ENCODE measurements at regions not wholly inside any gene's neighbourhood (a gene's known extent, or its start where the extent isn't known, plus 50 kb on each side); places are given as distances from the start of the nearest gene placed in this dataset.
"Not testable (repeated sequence)": the region's sequence is repeated elsewhere in the genome, so short reads cannot be mapped to it uniquely, and the experiment has no call there.

DNA sequence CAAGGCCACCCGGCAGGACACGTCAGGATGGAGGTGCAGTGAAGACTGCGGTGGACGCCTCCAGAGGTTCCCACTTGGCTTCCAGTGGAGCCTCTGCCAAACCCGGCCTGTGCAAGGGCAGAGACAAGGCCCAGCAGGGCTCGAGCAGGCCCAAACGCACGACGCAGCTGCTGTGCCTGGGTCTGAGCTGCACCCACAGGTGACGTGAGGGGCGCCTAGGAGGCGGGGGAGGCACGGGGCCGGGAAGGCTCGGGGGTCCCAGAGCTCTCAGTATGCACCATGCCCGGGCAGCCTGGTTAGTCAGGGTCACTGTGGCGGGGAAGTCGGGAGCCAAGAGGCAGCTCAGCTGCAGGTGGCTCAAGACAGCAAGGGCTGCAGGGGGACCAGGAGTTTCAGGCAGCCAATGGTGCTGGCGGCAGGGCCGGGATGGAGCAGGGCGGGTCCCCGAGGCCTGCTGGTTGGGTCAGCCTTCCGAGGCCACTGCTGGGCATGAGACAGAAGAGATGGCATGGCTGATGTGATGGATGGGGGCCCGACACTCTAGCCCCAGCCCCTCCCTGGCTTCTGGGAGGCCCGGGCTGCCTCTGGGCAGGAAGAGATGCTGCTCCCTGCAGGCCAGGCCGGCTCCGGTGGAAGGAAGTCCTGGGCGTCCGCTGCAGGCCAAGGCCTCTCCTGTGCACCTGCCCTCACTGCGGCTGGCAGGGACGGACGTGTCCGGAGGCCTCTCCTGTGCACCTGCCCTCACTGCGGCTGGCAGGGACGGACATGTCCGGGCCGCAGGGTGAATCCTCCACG, 72.2 kb upstream of the CFAP46 start:
- Histone ChIP-seq H3K27me3 (ENCODE audit: control insufficient read depth, insufficient read depth, low read length) (no peaks in the 10 kb centered on the region), H3K4me1 (ENCODE audit: control insufficient read depth, insufficient read depth, low read length) (peaks cover 8% of the 10 kb centered on the region), H3K4me3 (ENCODE audit: low read depth, low read length) (no peak overlapping the region), H3K27ac (ENCODE audit: low read depth, low read length) (no peak overlapping the region), H3K36me3 (ENCODE audit: control insufficient read depth, insufficient read depth, low read length) (no peaks in the 10 kb centered on the region), H3K9me3 (ENCODE audit: control insufficient read depth, insufficient read depth, low read length) (no peaks in the 10 kb centered on the region)
- DNase-seq (ENCODE audit: low read depth in 4 of 6, low spot score in 6 of 6) = no peak
- WGBS (ENCODE audit: insufficient coverage) = 85% methylated on average over 37 of the region's 38 CpGs

DNA sequence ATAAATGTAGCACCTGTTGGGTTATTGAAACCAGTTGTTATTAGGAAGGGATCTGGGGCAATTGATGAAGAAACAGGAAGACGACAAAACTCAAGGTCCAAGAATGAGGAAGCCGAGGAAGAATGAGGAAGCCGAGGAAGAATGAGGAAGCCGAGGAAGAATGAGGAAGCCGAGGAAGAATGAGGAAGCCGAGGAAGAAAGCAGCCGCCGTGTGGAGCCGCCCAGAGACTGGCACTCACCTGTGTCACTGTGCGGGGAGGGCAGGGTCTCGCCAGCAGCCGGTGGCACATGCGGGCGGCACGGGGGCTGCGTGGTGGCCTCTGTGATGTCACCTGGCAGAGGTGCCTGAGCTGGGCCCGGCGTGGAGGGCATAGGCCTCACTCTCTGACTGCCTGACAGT, 71.1 kb upstream of the CFAP46 start:
- WGBS (ENCODE audit: insufficient coverage) = 86% methylated on average over 18 of the region's 18 CpGs
- Histone ChIP-seq H3K4me1 (ENCODE audit: control insufficient read depth, insufficient read depth, low read length) (peaks cover 10% of the 10 kb centered on the region), H3K36me3 (ENCODE audit: control insufficient read depth, insufficient read depth, low read length) (no peaks in the 10 kb centered on the region), H3K27me3 (ENCODE audit: control insufficient read depth, insufficient read depth, low read length) (no peaks in the 10 kb centered on the region), H3K9me3 (ENCODE audit: control insufficient read depth, insufficient read depth, low read length) (no peaks in the 10 kb centered on the region), H3K4me3 (ENCODE audit: low read depth, low read length) (no peak overlapping the region), H3K27ac (ENCODE audit: low read depth, low read length) (no peak overlapping the region)
- no peak for DNase-seq (ENCODE audit: low read depth in 4 of 6, low spot score in 6 of 6)

DNA sequence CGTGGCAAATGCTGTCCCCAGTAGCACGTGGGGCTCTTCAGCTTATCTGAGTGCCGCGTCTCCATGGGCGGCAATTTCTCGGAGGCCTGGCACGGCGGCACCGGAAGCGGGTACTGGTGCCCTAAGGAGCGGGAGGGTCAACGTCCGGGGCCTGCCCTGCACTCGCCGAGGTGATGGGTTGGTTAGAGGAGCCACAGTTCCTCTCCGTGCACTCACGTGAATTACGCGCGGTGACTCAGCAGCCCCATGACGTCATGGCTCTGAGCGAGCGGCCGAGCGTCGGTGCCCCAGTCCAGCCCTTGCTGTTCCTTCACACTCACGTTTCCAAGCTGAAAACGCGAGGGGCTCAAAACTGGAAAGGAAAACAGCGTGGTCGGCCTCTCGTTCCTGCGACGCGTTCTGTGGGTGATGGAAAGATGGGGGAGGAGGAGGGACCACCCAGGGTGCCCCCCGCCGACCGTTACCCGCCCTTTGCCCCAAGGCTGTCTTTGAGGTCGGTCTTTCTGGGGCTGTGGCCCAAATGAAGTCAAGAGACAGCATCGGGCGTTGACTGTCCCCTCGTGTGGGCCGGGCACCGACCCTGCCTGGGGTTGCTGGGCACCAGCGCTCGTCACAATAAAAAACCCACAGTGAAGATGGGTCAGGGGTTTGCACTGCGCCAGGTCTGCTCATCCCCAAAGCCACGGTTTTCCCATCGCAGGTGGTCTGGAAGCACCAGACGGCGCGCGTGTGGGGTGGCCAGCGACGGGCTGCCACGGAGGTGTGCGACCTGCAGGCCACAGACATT, 70.4 kb upstream of the CFAP46 start:
- Histone ChIP-seq H3K9me3 (ENCODE audit: control insufficient read depth, insufficient read depth, low read length) (no peaks in the 10 kb centered on the region), H3K4me1 (ENCODE audit: control insufficient read depth, insufficient read depth, low read length) (peaks cover 10% of the 10 kb centered on the region), H3K36me3 (ENCODE audit: control insufficient read depth, insufficient read depth, low read length) (no peaks in the 10 kb centered on the region), H3K4me3 (ENCODE audit: low read depth, low read length) (no peak overlapping the region), H3K27me3 (ENCODE audit: control insufficient read depth, insufficient read depth, low read length) (no peaks in the 10 kb centered on the region), H3K27ac (ENCODE audit: low read depth, low read length) (no peak overlapping the region)
- WGBS (ENCODE audit: insufficient coverage) = 92% methylated on average over 58 of the region's 58 CpGs
- no peak for DNase-seq (ENCODE audit: low read depth in 4 of 6, low spot score in 6 of 6)

DNA sequence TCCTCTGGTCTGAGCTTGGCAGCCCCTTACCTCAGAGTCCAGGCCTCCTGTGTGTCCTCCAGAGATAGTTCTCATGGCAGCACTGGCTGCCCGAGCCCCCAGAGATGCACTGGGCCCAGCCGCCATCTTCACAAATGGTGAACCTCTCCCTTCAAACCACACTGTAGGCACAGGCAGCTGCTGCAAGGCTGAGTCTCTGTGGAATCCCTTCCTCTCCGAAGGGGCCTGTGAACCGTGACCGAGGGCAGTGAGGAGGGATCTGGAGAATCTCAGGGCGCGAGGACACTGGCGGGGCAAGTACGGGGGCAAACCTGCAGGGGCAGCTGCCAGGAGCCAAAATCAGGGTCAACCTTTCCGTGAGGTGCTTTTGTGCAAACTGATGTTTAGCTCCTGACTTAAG, 69.5 kb upstream of the CFAP46 start:
- DNase-seq (ENCODE audit: low read depth in 4 of 6, low spot score in 6 of 6) = no peak
- no peaks in the 10 kb centered on the region for H3K9me3 ChIP-seq (ENCODE audit: control insufficient read depth, insufficient read depth, low read length)
- peaks cover 10% of the 10 kb centered on the region for H3K4me1 ChIP-seq (ENCODE audit: control insufficient read depth, insufficient read depth, low read length)
- H3K4me3 ChIP-seq (ENCODE audit: low read depth, low read length) = no peak overlapping the region
- peaks cover 3% of the 10 kb centered on the region for H3K36me3 ChIP-seq (ENCODE audit: control insufficient read depth, insufficient read depth, low read length)
- no peaks in the 10 kb centered on the region for H3K27me3 ChIP-seq (ENCODE audit: control insufficient read depth, insufficient read depth, low read length)
- 87% methylated on average over 10 of the region's 10 CpGs for WGBS (ENCODE audit: insufficient coverage)
- no peak overlapping the region for H3K27ac ChIP-seq (ENCODE audit: low read depth, low read length)

DNA sequence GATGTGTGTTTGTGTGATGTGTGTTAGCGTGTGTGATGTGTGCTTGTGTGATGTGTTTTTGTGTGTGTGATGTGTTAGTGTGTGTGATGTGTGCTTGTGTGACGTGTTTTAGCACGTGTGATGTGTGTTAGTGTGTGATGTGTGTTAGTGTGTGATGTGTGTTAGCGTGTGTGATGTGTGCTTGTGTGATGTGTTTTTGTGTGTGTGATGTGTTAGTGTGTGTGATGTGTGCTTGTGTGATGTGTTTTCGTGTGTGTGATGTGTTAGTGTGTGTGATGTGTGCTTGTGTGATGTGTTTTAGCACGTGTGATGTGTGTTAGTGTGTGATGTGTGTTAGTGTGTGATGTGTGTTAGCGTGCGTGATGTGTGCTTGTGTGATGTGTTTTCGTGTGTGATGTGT, 69.0 kb upstream of the CFAP46 start:
- 91% methylated on average over 6 of the region's 9 CpGs for WGBS (ENCODE audit: insufficient coverage)
- not testable (repeated sequence) for DNase-seq (ENCODE audit: low read depth in 4 of 6, low spot score in 6 of 6)

DNA sequence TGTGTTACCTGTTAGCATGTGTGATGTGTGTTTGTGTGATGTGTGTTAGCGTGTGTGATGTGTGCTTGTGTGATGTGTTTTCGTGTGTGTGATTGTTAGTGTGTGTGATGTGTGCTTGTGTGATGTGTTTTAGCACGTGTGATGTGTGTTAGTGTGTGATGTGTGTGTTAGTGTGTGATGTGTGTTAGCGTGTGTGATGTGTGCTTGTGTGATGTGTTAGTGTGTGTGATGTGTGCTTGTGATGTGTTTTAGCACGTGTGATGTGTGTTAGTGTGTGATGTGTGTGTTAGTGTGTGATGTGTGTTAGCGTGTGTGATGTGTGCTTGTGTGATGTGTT, 68.4 kb upstream of the CFAP46 start:
- H3K4me1 ChIP-seq (ENCODE audit: control insufficient read depth, insufficient read depth, low read length); H3K9me3 ChIP-seq (ENCODE audit: control insufficient read depth, insufficient read depth, low read length); H3K36me3 ChIP-seq (ENCODE audit: control insufficient read depth, insufficient read depth, low read length); DNase-seq (ENCODE audit: low read depth in 4 of 6, low spot score in 6 of 6); H3K27ac ChIP-seq (ENCODE audit: low read depth, low read length); H3K4me3 ChIP-seq (ENCODE audit: low read depth, low read length); H3K27me3 ChIP-seq (ENCODE audit: control insufficient read depth, insufficient read depth, low read length): not testable (repeated sequence)
- WGBS (ENCODE audit: insufficient coverage) = 90% methylated on average over 4 of the region's 6 CpGs

More for the DNA sequence above, 69.0 kb upstream of the CFAP46 start:
- not testable (repeated sequence) for H3K27ac ChIP-seq (ENCODE audit: low read depth, low read length); H3K4me3 ChIP-seq (ENCODE audit: low read depth, low read length); H3K27me3 ChIP-seq (ENCODE audit: control insufficient read depth, insufficient read depth, low read length); H3K36me3 ChIP-seq (ENCODE audit: control insufficient read depth, insufficient read depth, low read length); H3K9me3 ChIP-seq (ENCODE audit: control insufficient read depth, insufficient read depth, low read length)
- peaks cover 10% of the 10 kb centered on the region for H3K4me1 ChIP-seq (ENCODE audit: control insufficient read depth, insufficient read depth, low read length)

DNA sequence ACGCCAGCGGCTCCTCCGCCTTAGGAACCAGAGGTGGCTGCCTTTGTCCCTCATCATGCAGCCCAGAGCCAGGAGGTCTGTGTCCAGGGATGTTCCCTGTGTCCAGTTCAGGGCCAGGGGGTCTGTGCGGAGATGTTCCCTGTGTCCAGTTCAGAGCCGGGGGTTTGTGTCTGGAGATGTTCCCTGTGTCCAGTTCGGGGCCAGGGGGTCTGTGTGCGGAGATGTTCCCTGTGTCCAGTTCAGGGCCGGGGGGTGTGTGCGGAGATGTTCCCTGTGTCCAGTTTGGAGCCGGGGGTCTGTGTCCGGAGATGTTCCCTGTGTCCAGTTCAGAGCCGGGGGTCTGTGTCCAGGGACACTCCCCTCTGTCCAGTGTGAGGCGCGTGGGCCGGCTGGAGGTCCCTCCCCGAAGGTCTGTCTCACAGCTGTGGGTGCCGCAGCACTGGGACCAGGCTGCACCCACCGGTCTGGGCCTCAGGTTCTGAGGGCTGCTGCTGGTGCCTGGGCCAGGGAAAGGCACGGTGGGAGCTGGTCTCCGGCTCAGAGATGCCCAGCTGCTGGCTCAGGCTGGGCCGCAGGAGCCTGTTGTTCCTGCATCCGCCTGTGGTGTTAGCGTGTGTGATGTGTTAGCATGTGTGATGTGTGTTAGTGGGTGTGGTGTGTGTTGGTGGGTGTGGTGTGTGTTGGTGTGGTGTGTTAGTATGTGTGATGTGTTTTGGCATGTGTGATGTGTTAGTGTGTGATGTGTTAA, 67.9 kb upstream of the CFAP46 start:
- Histone ChIP-seq H3K4me3 (ENCODE audit: low read depth, low read length) (no peak overlapping the region), H3K4me1 (ENCODE audit: control insufficient read depth, insufficient read depth, low read length) (peaks cover 4% of the 10 kb centered on the region), H3K27me3 (ENCODE audit: control insufficient read depth, insufficient read depth, low read length) (no peaks in the 10 kb centered on the region), H3K36me3 (ENCODE audit: control insufficient read depth, insufficient read depth, low read length) (peaks cover 5% of the 10 kb centered on the region), H3K27ac (ENCODE audit: low read depth, low read length) (no peak overlapping the region), H3K9me3 (ENCODE audit: control insufficient read depth, insufficient read depth, low read length) (no peaks in the 10 kb centered on the region)
- no peak for DNase-seq (ENCODE audit: low read depth in 4 of 6, low spot score in 6 of 6)
- WGBS (ENCODE audit: insufficient coverage) = 78% methylated on average over 22 of the region's 23 CpGs

DNA sequence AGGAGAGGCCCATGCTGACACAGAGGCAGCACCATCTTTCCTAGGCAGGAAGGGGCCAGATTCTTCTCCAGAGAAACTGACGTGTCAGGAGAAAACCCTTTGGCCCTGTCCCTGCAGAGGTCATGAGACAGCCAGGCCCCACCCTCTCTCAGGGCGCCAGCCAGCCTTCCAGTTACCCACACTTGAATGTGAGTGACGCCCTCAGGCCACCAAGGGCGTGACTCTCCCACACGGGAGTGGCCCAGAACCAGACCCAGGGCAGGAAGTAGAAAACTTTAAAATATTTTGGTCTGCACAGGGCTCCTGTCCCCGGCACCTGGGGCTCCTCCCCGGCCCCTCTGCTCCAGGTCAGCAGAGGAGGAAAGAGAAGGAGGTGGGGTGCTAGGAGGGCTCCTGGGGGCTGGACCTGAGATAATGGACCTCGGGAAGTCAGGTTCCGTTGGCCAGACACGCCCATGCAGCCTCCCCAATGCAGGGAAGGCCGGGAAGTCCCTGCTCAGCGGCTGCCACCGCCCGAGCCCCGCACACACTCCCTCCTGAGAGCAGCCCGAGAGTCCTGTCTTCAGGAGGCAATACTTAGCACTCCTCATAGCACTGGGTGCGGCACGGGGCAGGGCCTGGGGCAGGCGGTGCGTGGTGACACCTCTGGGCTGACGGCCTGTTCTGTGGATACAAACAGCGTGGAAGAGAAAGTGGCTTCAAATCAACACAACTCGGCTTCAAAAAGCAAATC, 67.0 kb upstream of the CFAP46 start:
- no peaks in the 10 kb centered on the region for H3K27me3 ChIP-seq (ENCODE audit: control insufficient read depth, insufficient read depth, low read length)
- H3K9me3 ChIP-seq (ENCODE audit: control insufficient read depth, insufficient read depth, low read length) = no peaks in the 10 kb centered on the region
- 66% methylated on average over 21 of the region's 23 CpGs for WGBS (ENCODE audit: insufficient coverage)
- no peak overlapping the region for H3K4me3 ChIP-seq (ENCODE audit: low read depth, low read length)
- H3K36me3 ChIP-seq (ENCODE audit: control insufficient read depth, insufficient read depth, low read length) = peaks cover 5% of the 10 kb centered on the region
- H3K4me1 ChIP-seq (ENCODE audit: control insufficient read depth, insufficient read depth, low read length) = peaks cover 2% of the 10 kb centered on the region
- H3K27ac ChIP-seq (ENCODE audit: low read depth, low read length) = no peak overlapping the region
- DNase-seq (ENCODE audit: low read depth in 4 of 6, low spot score in 6 of 6) = no peak

DNA sequence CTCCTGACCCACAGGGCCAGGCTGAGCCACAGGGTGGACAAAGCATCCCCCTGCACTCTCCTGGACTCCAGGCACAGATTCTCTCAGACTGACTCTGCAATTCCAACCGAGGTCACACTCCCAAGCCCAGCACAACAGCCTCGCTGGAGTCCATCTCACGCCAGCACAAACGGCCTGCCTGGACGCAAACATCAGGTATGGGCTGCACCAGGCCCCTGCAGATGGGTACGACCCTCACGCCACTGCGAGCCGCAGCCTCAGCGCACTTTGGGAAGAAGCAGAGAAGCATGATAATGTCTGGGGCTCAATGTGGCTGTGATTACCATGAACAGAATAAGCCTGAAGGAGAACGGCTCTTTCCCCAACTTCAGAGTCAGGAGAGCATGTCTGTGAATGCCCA, 66.4 kb upstream of the CFAP46 start:
- peaks cover 5% of the 10 kb centered on the region for H3K36me3 ChIP-seq (ENCODE audit: control insufficient read depth, insufficient read depth, low read length)
- DNase-seq (ENCODE audit: low read depth in 4 of 6, low spot score in 6 of 6) = no peak
- WGBS (ENCODE audit: insufficient coverage) = 73% methylated on average over 11 of the region's 11 CpGs
- H3K27ac ChIP-seq (ENCODE audit: low read depth, low read length) = no peak overlapping the region
- no peaks in the 10 kb centered on the region for H3K27me3 ChIP-seq (ENCODE audit: control insufficient read depth, insufficient read depth, low read length)
- no peaks in the 10 kb centered on the region for H3K9me3 ChIP-seq (ENCODE audit: control insufficient read depth, insufficient read depth, low read length)
- no peak overlapping the region for H3K4me3 ChIP-seq (ENCODE audit: low read depth, low read length)
- peaks cover 2% of the 10 kb centered on the region for H3K4me1 ChIP-seq (ENCODE audit: control insufficient read depth, insufficient read depth, low read length)

Data from spinal cord (tissue), 9 donors.